ENCODE measurements at regions not wholly inside any gene's neighbourhood (a gene's known extent, or its start where the extent isn't known, plus 50 kb on each side); places are given as distances from the start of the nearest gene placed in this dataset.

DNA sequence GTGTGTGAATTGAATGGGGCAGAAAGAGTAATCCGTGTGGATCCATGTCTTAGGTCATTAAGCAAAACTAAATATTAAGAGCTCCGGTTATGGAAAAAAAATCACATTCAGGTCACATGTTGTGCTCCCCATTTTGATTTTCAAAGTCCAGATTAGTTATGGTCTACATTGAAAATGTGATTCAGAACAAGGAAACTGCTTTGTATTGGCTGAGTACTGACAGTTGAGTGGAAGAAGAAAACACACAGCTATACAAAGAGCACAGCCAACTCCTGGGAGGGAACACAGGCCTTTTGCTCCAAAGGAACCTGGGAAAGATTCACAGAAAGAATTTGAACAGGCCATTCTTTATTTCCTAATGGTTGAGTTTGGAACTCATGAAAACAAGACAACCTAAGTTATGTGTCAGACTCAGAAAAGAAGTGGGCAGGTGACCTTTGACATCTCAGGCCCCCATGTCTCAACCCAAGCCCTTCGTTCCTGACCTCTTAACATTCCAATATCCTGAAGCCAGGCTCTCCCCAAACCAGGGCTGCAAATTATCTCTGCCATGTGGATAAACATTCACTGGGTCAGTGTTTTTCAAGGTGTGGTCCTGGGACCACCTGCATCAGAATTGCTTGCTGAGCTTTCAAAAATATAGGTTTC, 159.3 kb upstream of the LMO4 start:
- no peaks in the 10 kb centered on the region for H3K4me1 ChIP-seq (ENCODE audit: control insufficient read depth, insufficient read depth, low read length)
- no peak overlapping the region for H4K8ac ChIP-seq (ENCODE audit: low read depth in 2 of 2, low read length in 2 of 2)
- H3K56ac ChIP-seq (ENCODE audit: extremely low read depth, insufficient read depth, low read length) = no peak overlapping the region
- H3K4me2 ChIP-seq (ENCODE audit: low read depth, low read length) = no peak overlapping the region
- H3K27ac ChIP-seq (ENCODE audit: insufficient read depth, low read length) = no peak overlapping the region
- no peak overlapping the region for H4K5ac ChIP-seq (ENCODE audit: low read depth, low read length)
- H2AFZ ChIP-seq (replicated peaks; ENCODE audit: low read length, poor library complexity) = no peak overlapping the region
- H2BK120ac ChIP-seq (ENCODE audit: low read depth, low read length) = no peak overlapping the region
- no peaks in the 10 kb centered on the region for H3K79me1 ChIP-seq (ENCODE audit: low read depth in 1 of 2, low read length in 2 of 2)
- no peak overlapping the region for H2BK20ac ChIP-seq (ENCODE audit: low read depth, low read length)
- intact Hi-C loops (cut with micrococcal nuclease) = loop anchor here (5.0 kb wide), 1 partner anchor 88 kb away; no protein-coding TSS in a partner anchor
- no peak overlapping the region for H2AK5ac ChIP-seq (ENCODE audit: low read depth, low read length)
- no peak overlapping the region for H3K4me3 ChIP-seq (ENCODE audit: insufficient read depth, low read depth, low read length)
- BruUV-seq (replicated peaks) = no TSS peak
- dilution Hi-C loops (cut with HindIII; ENCODE audit: low sequenced_read_pairs, unreplicated experiment) = no loop called here
- in situ Hi-C loops (cut with MboI; ENCODE audit: low sequenced_read_pairs) = no loop called here
- ChIA-PET POLR2A (ENCODE audit: unreplicated experiment) (interaction anchor here (0.6 kb wide), 1 partner anchor 18 kb away, joined by 5 read pairs; no protein-coding TSS in a partner anchor), CTCF (interaction anchor here (0.5 kb wide), 1 partner anchor 33 kb away, joined by 3 read pairs; no protein-coding TSS in a partner anchor)
- H3K18ac ChIP-seq (ENCODE audit: low read depth, low read length) = no peak overlapping the region
- no peaks in the 10 kb centered on the region for H3K9me3 ChIP-seq (ENCODE audit: control insufficient read depth, insufficient read depth, low read length)
- ATAC-seq (ENCODE audit: low read depth) (no peak), DNase-seq (no peak)
- TF ChIP-seq, protein P1, sequence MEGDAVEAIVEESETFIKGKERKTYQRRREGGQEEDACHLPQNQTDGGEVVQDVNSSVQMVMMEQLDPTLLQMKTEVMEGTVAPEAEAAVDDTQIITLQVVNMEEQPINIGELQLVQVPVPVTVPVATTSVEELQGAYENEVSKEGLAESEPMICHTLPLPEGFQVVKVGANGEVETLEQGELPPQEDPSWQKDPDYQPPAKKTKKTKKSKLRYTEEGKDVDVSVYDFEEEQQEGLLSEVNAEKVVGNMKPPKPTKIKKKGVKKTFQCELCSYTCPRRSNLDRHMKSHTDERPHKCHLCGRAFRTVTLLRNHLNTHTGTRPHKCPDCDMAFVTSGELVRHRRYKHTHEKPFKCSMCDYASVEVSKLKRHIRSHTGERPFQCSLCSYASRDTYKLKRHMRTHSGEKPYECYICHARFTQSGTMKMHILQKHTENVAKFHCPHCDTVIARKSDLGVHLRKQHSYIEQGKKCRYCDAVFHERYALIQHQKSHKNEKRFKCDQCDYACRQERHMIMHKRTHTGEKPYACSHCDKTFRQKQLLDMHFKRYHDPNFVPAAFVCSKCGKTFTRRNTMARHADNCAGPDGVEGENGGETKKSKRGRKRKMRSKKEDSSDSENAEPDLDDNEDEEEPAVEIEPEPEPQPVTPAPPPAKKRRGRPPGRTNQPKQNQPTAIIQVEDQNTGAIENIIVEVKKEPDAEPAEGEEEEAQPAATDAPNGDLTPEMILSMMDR (conservative IDR thresholded peaks at IDR 0.05; ENCODE audit: low read depth, low read length) = no peak
- TF ChIP-seq FOS (IDR thresholded peaks at IDR 0.05; ENCODE audit: low read depth, low read length) (no peak), CHD1 (IDR thresholded peaks at IDR 0.05; ENCODE audit: low read depth, low read length) (no peak), CEBPB (IDR thresholded peaks at IDR 0.05; ENCODE audit: low read depth, low read length) (no peak), RCOR1 (IDR thresholded peaks at IDR 0.05; ENCODE audit: insufficient replicate concordance, low read length) (no peak), MXI1 (IDR thresholded peaks at IDR 0.05; ENCODE audit: borderline replicate concordance, low read depth, low read length) (no peak), RAD21 (IDR thresholded peaks at IDR 0.05; ENCODE audit: low read length) (no peak), MAFK (IDR thresholded peaks at IDR 0.05; ENCODE audit: low read depth, low read length) (no peak), POLR2A (IDR thresholded peaks at IDR 0.05; ENCODE audit: low read depth, low read length) (no peak), SMC3 (IDR thresholded peaks at IDR 0.05; ENCODE audit: low read depth, low read length) (no peak), NFE2L2 (IDR thresholded peaks at IDR 0.05; ENCODE audit: low read depth, low read length) (no peak), RFX5 (IDR thresholded peaks at IDR 0.05; ENCODE audit: low read depth, low read length) (no peak), MAZ (IDR thresholded peaks at IDR 0.05; ENCODE audit: borderline replicate concordance, low read depth, low read length) (no peak)
- TF ChIP-seq, protein P2, sequence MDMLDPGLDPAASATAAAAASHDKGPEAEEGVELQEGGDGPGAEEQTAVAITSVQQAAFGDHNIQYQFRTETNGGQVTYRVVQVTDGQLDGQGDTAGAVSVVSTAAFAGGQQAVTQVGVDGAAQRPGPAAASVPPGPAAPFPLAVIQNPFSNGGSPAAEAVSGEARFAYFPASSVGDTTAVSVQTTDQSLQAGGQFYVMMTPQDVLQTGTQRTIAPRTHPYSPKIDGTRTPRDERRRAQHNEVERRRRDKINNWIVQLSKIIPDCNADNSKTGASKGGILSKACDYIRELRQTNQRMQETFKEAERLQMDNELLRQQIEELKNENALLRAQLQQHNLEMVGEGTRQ (IDR thresholded peaks at IDR 0.05; ENCODE audit: low read depth, low read length) = no peak
- no peaks in the 10 kb centered on the region for H3K9me1 ChIP-seq (ENCODE audit: insufficient read depth, low read length)
- H3K4ac ChIP-seq (ENCODE audit: low read depth, low read length) = no peak overlapping the region
- H2AK9ac ChIP-seq (replicated peaks; ENCODE audit: low read depth, low read length, poor library complexity) = no peak overlapping the region
- H3K36me3 ChIP-seq (ENCODE audit: control insufficient read depth, insufficient read depth, low read length) = no peaks in the 10 kb centered on the region
- H2BK5ac ChIP-seq (ENCODE audit: low read depth, low read length, poor library complexity, severe bottlenecking) = no peak overlapping the region
- H2BK15ac ChIP-seq (ENCODE audit: low read depth, low read length) = no peak overlapping the region
- no peak overlapping the region for H3K23ac ChIP-seq (ENCODE audit: low read depth, low read length)
- no CpG with 5 or more reads among the region's 3 CpGs for WGBS, 2 experiments (ENCODE audit: extremely low coverage in 2 of 2, insufficient read length in 1 of 2)
- H4K91ac ChIP-seq (ENCODE audit: insufficient read depth, low read depth, low read length) = no peak overlapping the region
- H3K9ac ChIP-seq (ENCODE audit: low read depth, low read length) = no peak overlapping the region
- H3K14ac ChIP-seq (replicated peaks; ENCODE audit: low read depth, low read length) = no peak overlapping the region
- H4K20me1 ChIP-seq (ENCODE audit: insufficient read depth, low read length) = no peaks in the 10 kb centered on the region
- peaks cover 3% of the 10 kb centered on the region for H3K27me3 ChIP-seq (ENCODE audit: control insufficient read depth, insufficient read depth, low read length)

All from IMR-90 (cell line).